Uterus (tissue), 3 donors: ENCODE measurements at regions not wholly inside any gene's neighbourhood (a gene's known extent, or its start where the extent isn't known, plus 50 kb on each side); places are given as distances from the start of the nearest gene placed in this dataset.

Experiments
- DNase-seq, 2 donors: peaks; one replicate each; pipeline ENCODE4 v3.0.0-alpha.2; 2019 to 2020
- H3K27ac ChIP-seq, 2 donors: fragments of 200-600 bp; sonication (generic); 1 replicate in 1 of 2; 2 replicates in 1 of 2; pipeline ENCODE4 v1.5.1; 2016 to 2018
- H3K27me3 ChIP-seq, 2 donors: fragments of 200-600 bp; sonication (generic); one replicate each; pipeline ENCODE4 v1.5.1; 2018 to 2019; ENCODE audit warnings: control low read depth in 1 of 2
- H3K36me3 ChIP-seq, 2 donors: fragments of 200-600 bp; sonication (generic); one replicate each; pipeline ENCODE4 v1.5.1; 2019; ENCODE audit warnings: control low read depth in 1 of 2
- H3K4me1 ChIP-seq, 2 donors: fragments of 200-600 bp; sonication (generic); one replicate each; pipeline ENCODE4 v1.5.1; 2018 to 2019; ENCODE audit warnings: control low read depth in 1 of 2
- H3K4me3 ChIP-seq, 2 donors: fragments of 200-600 bp; sonication (generic); 1 replicate in 1 of 2; 2 replicates in 1 of 2; pipeline ENCODE4 v1.5.1; 2018 to 2019; ENCODE audit warnings: mild to moderate bottlenecking in 1 of 2
- H3K9me3 ChIP-seq, 2 donors: fragments of 200-600 bp; sonication (generic); one replicate each; pipeline ENCODE4 v1.5.1; 2019; ENCODE audit warnings: control low read depth in 1 of 2
- CTCF ChIP-seq, 4 experiments: fragments of 200-600 bp in 2 of 4; fragments of 450-650 bp in 2 of 4; sonication (generic) in 2 of 4; IDR thresholded peaks; one replicate each; pipeline ENCODE4 v1.5.1; 2016 to 2019; ENCODE audit warnings: antibody characterized with exemption in 4 of 4, mild to moderate bottlenecking in 2 of 4, moderate library complexity in 1 of 4
- POLR2A ChIP-seq, 2 donors: fragments of 450-650 bp; IDR thresholded peaks; one replicate each; pipeline ENCODE4 v1.6.1; 2016; ENCODE audit warnings: antibody characterized with exemption in 2 of 2, mild to moderate bottlenecking in 1 of 2, moderate library complexity in 1 of 2
- intact Hi-C: fragments of 100-400 bp; cut with DNase I; formaldehyde crosslinking; loops from one replicate; pipeline ENCODE4 v1.15.1; 2023; ENCODE audit warnings: low total_unique reads
- donor health status: DM: yes; HTN: yes; CAD: no.

GRCh38 chr1:113282008-113282892, 108.1 kb upstream of the MAGI3 start:
- Histone ChIP-seq H3K36me3 (no peaks in the 10 kb centered on the region), H3K9me3 (no peaks in the 10 kb centered on the region), H3K27me3 (no peaks in the 10 kb centered on the region), H3K27ac (no peak overlapping the region), H3K4me1 (no peaks in the 10 kb centered on the region), H3K4me3 (no peak overlapping the region)
- intact Hi-C loops, result no loop called here
- no peak for TF ChIP-seq CTCF (IDR thresholded peaks at IDR 0.05)
- no peak for DNase-seq

- no peak overlapping the region for H3K27ac ChIP-seq
- TF ChIP-seq CTCF (IDR thresholded peaks at IDR 0.05) (no peak), POLR2A (IDR thresholded peaks at IDR 0.05) (no peak)
- intact Hi-C loops, result no loop called here
- no peaks in the 10 kb centered on the region for H3K4me1 ChIP-seq
- H3K9me3 ChIP-seq, result no peaks in the 10 kb centered on the region
- no peaks in the 10 kb centered on the region for H3K36me3 ChIP-seq
- no peaks in the 10 kb centered on the region for H3K27me3 ChIP-seq
- no peak overlapping the region for H3K4me3 ChIP-seq
- DNase-seq, result no peak
Observed at GRCh38 chr1:113282893-113283285, 107.4 kb upstream of the MAGI3 start.

- intact Hi-C loops, result no loop called here
- Histone ChIP-seq H3K27ac (no peak overlapping the region), H3K4me1 (no peaks in the 10 kb centered on the region)
Observed at GRCh38 chr1:113283914-113284313, 106.4 kb upstream of the MAGI3 start.

GRCh38 chr1:113286156-113286555, 104.2 kb upstream of the MAGI3 start:
- no peaks in the 10 kb centered on the region for H3K4me1 ChIP-seq
- H3K9me3 ChIP-seq, result no peaks in the 10 kb centered on the region
- no peak overlapping the region for H3K4me3 ChIP-seq
- TF ChIP-seq CTCF (IDR thresholded peaks at IDR 0.05) (no peak), POLR2A (IDR thresholded peaks at IDR 0.05) (no peak)
- H3K36me3 ChIP-seq, result no peaks in the 10 kb centered on the region
- H3K27me3 ChIP-seq, result no peaks in the 10 kb centered on the region
- DNase-seq, result no peak
- intact Hi-C loops, result no loop called here
- H3K27ac ChIP-seq, result no peak overlapping the region

More at GRCh38 chr1:113283914-113284313, 106.4 kb upstream of the MAGI3 start:
- no peak for DNase-seq
- TF ChIP-seq CTCF (IDR thresholded peaks at IDR 0.05) (no peak), POLR2A (IDR thresholded peaks at IDR 0.05) (no peak)
- Histone ChIP-seq H3K9me3 (no peaks in the 10 kb centered on the region), H3K36me3 (no peaks in the 10 kb centered on the region), H3K27me3 (no peaks in the 10 kb centered on the region), H3K4me3 (no peak overlapping the region)

GRCh38 chr1:113291777-113292602, 98.3 kb upstream of the MAGI3 start:
- H3K4me3 ChIP-seq, result no peak overlapping the region
- H3K27me3 ChIP-seq, result no peaks in the 10 kb centered on the region
- no peaks in the 10 kb centered on the region for H3K9me3 ChIP-seq
- no peak overlapping the region for H3K27ac ChIP-seq
- intact Hi-C loops, result no loop called here
- no peaks in the 10 kb centered on the region for H3K4me1 ChIP-seq
- no peaks in the 10 kb centered on the region for H3K36me3 ChIP-seq
- TF ChIP-seq POLR2A (IDR thresholded peaks at IDR 0.05) (no peak), CTCF (IDR thresholded peaks at IDR 0.05) (no peak)
- no peak for DNase-seq
